Right lobe of liver (tissue), 6 donors: ENCODE measurements at regions not wholly inside any gene's neighbourhood (a gene's known extent, or its start where the extent isn't known, plus 50 kb on each side); places are given as distances from the start of the nearest gene placed in this dataset.

Source experiments
- ATAC-seq, 4 donors: fragments of 200-7000 bp; cut with Tn5 transposase; one replicate each; pipeline ENCODE4 v1.9.1; 2020; ENCODE audit warnings: mild to moderate bottlenecking in 4 of 4, moderate library complexity in 4 of 4
- DNase-seq, 3 donors: peaks; one replicate each; pipeline ENCODE4 v3.0.0-alpha.2; 2020
- H3K27ac ChIP-seq, 3 donors: fragments of 200-600 bp; one replicate each; pipeline ENCODE4 v1.8.0; 2022
- H3K27me3 ChIP-seq, 2 donors: fragments of 200-600 bp; one replicate each; pipeline ENCODE4 v1.8.0; 2022
- H3K36me3 ChIP-seq, 4 donors: fragments of 200-600 bp; sonication (generic) in 1 of 4; one replicate each; pipeline versions ENCODE4 v1.5.1 to v1.8.0; 2017 to 2022; ENCODE audit warnings: control low read depth in 1 of 4
- H3K4me1 ChIP-seq, 4 donors: fragments of 200-600 bp; sonication (generic) in 1 of 4; one replicate each; pipeline versions ENCODE4 v1.5.1 to v1.8.0; 2017 to 2022; ENCODE audit warnings: control low read depth in 1 of 4
- H3K4me3 ChIP-seq, 3 donors: fragments of 200-600 bp; one replicate each; pipeline ENCODE4 v1.8.0; 2022
- H3K9me3 ChIP-seq, 4 donors: fragments of 200-600 bp; sonication (generic) in 1 of 4; one replicate each; pipeline versions ENCODE4 v1.5.1 to v1.8.0; 2017 to 2022; ENCODE audit warnings: control low read depth in 1 of 4
- CTCF ChIP-seq, 4 donors: fragments of 200-600 bp in 3 of 4; fragments of 450-650 bp in 1 of 4; IDR thresholded peaks; one replicate each; pipeline versions ENCODE4 v1.5.1 to v1.8.0; 2016 to 2022; ENCODE audit warnings: antibody characterized with exemption in 4 of 4, mild to moderate bottlenecking in 2 of 4
- POLR2A ChIP-seq: fragments of 450-650 bp; IDR thresholded peaks from one replicate; pipeline ENCODE4 v1.6.1; 2017; ENCODE audit warnings: antibody characterized with exemption, mild to moderate bottlenecking
- WGBS: methylation state at CpG from one replicate; pipeline ENCODE4 v1.1.6; 2018; ENCODE audit warnings: low coverage, low lambda C conversion rate; ENCODE audit not compliant: insufficient coverage; ENCODE audit errors: missing lambda C conversion rate; 5-methylcytosine and 5-hydroxymethylcytosine counted together
- intact Hi-C, 2 donors: fragments of 100-400 bp; cut with DNase I; formaldehyde crosslinking; loops; one replicate each; pipeline versions ENCODE4 v1.11.2 to v1.14.1; 2022
- donor health status: DM: no; HTN: yes; CAD: no.
- donor health status: DM: no; HTN: no; CAD: no.
- donor health status: DM: no; HTN: no; CAD: no.
- donor health status: DM: no; HTN: yes; CAD: no.
- donor health status: DM: no; HTN: yes; CAD: no.

GRCh38 chr11:127894316-127894715, 693.0 kb downstream of the ETS1 start:
- TF ChIP-seq POLR2A (no peak), CTCF (IDR thresholded peaks at IDR 0.05) (no peak)
- Histone ChIP-seq H3K4me1 (no peaks in the 10 kb centered on the region), H3K9me3 (no peaks in the 10 kb centered on the region), H3K27me3 (no peaks in the 10 kb centered on the region), H3K4me3 (no peak overlapping the region), H3K36me3 (no peaks in the 10 kb centered on the region), H3K27ac (no peak overlapping the region)
- intact Hi-C loops: no loop called here
- ATAC-seq (no peak), DNase-seq (no peak)
- 81% methylated on average over 2 of the region's 2 CpGs for WGBS

- intact Hi-C loops: no loop called here
- H3K4me3 ChIP-seq: no peak overlapping the region
- no peaks in the 10 kb centered on the region for H3K36me3 ChIP-seq
- TF ChIP-seq CTCF (IDR thresholded peaks at IDR 0.05) (no peak), POLR2A (no peak)
- no peaks in the 10 kb centered on the region for H3K27me3 ChIP-seq
- no peaks in the 10 kb centered on the region for H3K4me1 ChIP-seq
- H3K9me3 ChIP-seq: no peaks in the 10 kb centered on the region
- H3K27ac ChIP-seq: no peak overlapping the region
- no peak for DNase-seq
- no peak for ATAC-seq
Measured at GRCh38 chr11:127890030-127890615, 697.2 kb downstream of the ETS1 start.

GRCh38 chr11:127888386-127888785, 699.0 kb downstream of the ETS1 start:
- DNase-seq (no peak), ATAC-seq (no peak)
- no peaks in the 10 kb centered on the region for H3K36me3 ChIP-seq
- TF ChIP-seq CTCF (IDR thresholded peaks at IDR 0.05): no peak
- no peak for TF ChIP-seq POLR2A
- H3K27me3 ChIP-seq: no peaks in the 10 kb centered on the region
- no peaks in the 10 kb centered on the region for H3K4me1 ChIP-seq
- H3K4me3 ChIP-seq: no peak overlapping the region
- H3K27ac ChIP-seq: no peak overlapping the region
- intact Hi-C loops: no loop called here
- no peaks in the 10 kb centered on the region for H3K9me3 ChIP-seq

- intact Hi-C loops: no loop called here
- ATAC-seq (no peak), DNase-seq (no peak)
- no peaks in the 10 kb centered on the region for H3K4me1 ChIP-seq
- no peak overlapping the region for H3K4me3 ChIP-seq
- H3K27ac ChIP-seq: no peak overlapping the region
- WGBS: 37% methylated on average over 2 of the region's 2 CpGs
- TF ChIP-seq CTCF (IDR thresholded peaks at IDR 0.05) (no peak), POLR2A (no peak)
- H3K9me3 ChIP-seq: no peaks in the 10 kb centered on the region
- H3K36me3 ChIP-seq: no peaks in the 10 kb centered on the region
- H3K27me3 ChIP-seq: no peaks in the 10 kb centered on the region
Measured at GRCh38 chr11:127875131-127875530, 712.2 kb downstream of the ETS1 start.

GRCh38 chr11:127873478-127873877, 713.9 kb downstream of the ETS1 start:
- TF ChIP-seq POLR2A (no peak), CTCF (IDR thresholded peaks at IDR 0.05) (no peak)
- Histone ChIP-seq H3K9me3 (no peaks in the 10 kb centered on the region), H3K36me3 (no peaks in the 10 kb centered on the region), H3K4me3 (no peak overlapping the region), H3K27me3 (no peaks in the 10 kb centered on the region), H3K27ac (no peak overlapping the region), H3K4me1 (no peaks in the 10 kb centered on the region)
- no peak for ATAC-seq
- intact Hi-C loops: no loop called here
- DNase-seq: no peak
